Upper lobe of right lung (tissue), 1 donor: ENCODE measurements at regions not wholly inside any gene's neighbourhood (a gene's known extent, or its start where the extent isn't known, plus 50 kb on each side); places are given as distances from the start of the nearest gene placed in this dataset.

Source experiments
- ATAC-seq: fragments of 200-7000 bp; cut with Tn5 transposase; one replicate; pipeline ENCODE4 v1.9.1; 2020; ENCODE audit warnings: mild to moderate bottlenecking, moderate library complexity
- DNase-seq: peaks from one replicate; pipeline ENCODE4 v3.0.0-alpha.2; 2020
- H3K27ac ChIP-seq: fragments of 200-600 bp; one replicate; pipeline ENCODE4 v1.8.0; 2022
- H3K27me3 ChIP-seq: fragments of 200-600 bp; one replicate; pipeline ENCODE4 v1.8.0; 2022; ENCODE audit warnings: mild to moderate bottlenecking
- H3K36me3 ChIP-seq: fragments of 200-600 bp; one replicate; pipeline ENCODE4 v1.8.0; 2022
- H3K4me1 ChIP-seq: fragments of 200-600 bp; one replicate; pipeline ENCODE4 v1.8.0; 2022
- H3K4me3 ChIP-seq: fragments of 200-600 bp; one replicate; pipeline ENCODE4 v1.8.0; 2022; ENCODE audit warnings: mild to moderate bottlenecking
- H3K9me3 ChIP-seq: fragments of 200-600 bp; one replicate; pipeline ENCODE4 v1.8.0; 2022
- intact Hi-C: fragments of 100-400 bp; cut with DNase I; formaldehyde crosslinking; loops from one replicate; pipeline ENCODE4 v1.11.0; 2022
- TF ChIP-seq, protein P1 (sequence below): fragments of 200-600 bp; IDR thresholded peaks from one replicate; pipeline ENCODE4 v1.8.0; 2022; ENCODE audit warnings: antibody characterized with exemption
- donor health status: DM: no; HTN: yes; CAD: no; lungs with severe emphysema.

DNA sequence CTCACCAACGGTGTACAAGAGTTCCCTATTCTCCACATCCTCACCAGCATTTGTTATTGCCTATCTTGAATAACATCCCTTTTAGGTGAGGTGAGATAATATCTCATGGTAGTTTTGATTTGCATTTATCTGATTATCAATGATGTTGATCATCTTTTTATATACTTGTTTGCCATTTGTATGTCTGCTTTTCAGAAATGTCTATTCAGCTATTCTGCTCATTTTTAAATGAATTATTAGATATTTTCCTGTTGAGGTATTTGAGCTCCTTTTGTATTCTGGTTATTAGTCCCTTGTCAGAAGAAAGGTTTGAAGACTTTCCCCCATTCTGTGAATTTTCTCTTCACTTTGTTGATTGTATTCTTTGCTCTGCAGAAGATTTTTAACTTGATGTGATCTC, 695.5 kb upstream of the DDX18 start:
- H3K9me3 ChIP-seq, result no peaks in the 10 kb centered on the region
- no peaks in the 10 kb centered on the region for H3K36me3 ChIP-seq
- TF ChIP-seq, protein P1, sequence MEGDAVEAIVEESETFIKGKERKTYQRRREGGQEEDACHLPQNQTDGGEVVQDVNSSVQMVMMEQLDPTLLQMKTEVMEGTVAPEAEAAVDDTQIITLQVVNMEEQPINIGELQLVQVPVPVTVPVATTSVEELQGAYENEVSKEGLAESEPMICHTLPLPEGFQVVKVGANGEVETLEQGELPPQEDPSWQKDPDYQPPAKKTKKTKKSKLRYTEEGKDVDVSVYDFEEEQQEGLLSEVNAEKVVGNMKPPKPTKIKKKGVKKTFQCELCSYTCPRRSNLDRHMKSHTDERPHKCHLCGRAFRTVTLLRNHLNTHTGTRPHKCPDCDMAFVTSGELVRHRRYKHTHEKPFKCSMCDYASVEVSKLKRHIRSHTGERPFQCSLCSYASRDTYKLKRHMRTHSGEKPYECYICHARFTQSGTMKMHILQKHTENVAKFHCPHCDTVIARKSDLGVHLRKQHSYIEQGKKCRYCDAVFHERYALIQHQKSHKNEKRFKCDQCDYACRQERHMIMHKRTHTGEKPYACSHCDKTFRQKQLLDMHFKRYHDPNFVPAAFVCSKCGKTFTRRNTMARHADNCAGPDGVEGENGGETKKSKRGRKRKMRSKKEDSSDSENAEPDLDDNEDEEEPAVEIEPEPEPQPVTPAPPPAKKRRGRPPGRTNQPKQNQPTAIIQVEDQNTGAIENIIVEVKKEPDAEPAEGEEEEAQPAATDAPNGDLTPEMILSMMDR, result no peak
- ATAC-seq (no peak), DNase-seq (no peak)
- H3K27me3 ChIP-seq, result no peaks in the 10 kb centered on the region
- intact Hi-C loops, result no loop called here
- H3K4me1 ChIP-seq, result no peaks in the 10 kb centered on the region
- no peak overlapping the region for H3K27ac ChIP-seq
- H3K4me3 ChIP-seq, result no peak overlapping the region

DNA sequence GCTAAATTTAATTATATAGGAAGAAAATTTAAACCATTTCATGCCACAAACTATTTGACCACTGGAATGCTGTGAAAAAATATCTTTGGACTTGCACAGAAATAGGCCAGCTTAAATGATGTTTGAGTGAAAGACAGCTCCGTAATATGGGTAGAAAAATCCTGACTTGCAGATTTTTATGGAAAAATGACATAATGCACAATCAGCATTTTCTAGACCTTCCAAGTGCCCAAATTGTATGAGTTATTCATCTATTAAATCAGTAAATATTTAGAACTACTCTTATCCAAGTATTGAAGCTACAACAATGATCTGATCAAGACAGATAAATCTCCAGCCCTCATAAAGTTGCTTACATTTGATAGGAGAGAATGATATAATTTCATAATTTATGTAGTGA, 691.1 kb upstream of the DDX18 start:
- no peak for DNase-seq
- intact Hi-C loops, result no loop called here
- Histone ChIP-seq H3K36me3 (no peaks in the 10 kb centered on the region), H3K4me3 (no peak overlapping the region), H3K9me3 (no peaks in the 10 kb centered on the region), H3K27me3 (no peaks in the 10 kb centered on the region), H3K4me1 (no peaks in the 10 kb centered on the region), H3K27ac (no peak overlapping the region)
- TF ChIP-seq, protein P1, result no peak
- ATAC-seq, result no peak

DNA sequence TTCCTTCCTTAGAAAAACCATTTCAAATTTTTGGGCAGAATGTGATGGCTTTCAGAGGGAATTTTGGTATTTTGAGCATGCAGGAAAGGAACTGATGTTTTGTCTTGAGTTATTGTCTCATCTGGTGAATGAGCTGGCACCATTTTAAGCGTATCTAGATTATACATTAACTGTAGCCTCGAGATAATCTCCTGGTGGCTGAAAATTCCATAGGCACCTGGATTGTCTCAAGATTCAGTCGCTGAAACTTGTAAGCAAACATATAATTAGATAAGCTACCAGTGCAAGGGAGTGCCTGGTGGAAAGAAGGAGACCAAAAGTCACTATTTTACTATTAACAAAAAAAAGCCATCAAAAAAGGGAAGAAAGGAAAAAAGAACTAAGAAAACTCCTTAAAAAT, 687.8 kb upstream of the DDX18 start:
- H3K27me3 ChIP-seq, result no peaks in the 10 kb centered on the region
- ATAC-seq (no peak), DNase-seq (no peak)
- TF ChIP-seq, protein P1, result no peak
- H3K27ac ChIP-seq, result no peak overlapping the region
- no peaks in the 10 kb centered on the region for H3K9me3 ChIP-seq
- H3K4me1 ChIP-seq, result no peaks in the 10 kb centered on the region
- no peak overlapping the region for H3K4me3 ChIP-seq
- intact Hi-C loops, result no loop called here
- H3K36me3 ChIP-seq, result no peaks in the 10 kb centered on the region

DNA sequence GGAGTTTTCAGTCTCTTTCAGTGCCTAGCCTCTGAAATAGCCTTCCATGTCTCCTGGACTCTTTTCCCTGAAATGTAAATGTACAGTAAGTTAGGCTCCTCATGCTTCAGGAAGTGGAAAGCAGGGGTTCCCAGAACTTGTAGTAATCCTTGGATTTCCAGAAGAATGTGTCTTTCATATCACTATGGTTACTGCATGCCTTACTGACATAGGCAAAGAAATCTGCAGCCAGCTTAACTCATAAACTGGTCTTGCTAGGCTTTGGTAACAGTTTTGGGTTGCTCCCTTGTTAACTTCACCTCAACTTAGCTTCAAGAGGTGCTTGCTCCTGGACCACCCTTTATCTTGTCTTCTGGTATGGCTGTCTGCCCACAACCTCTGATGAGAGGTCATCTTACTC, 686.8 kb upstream of the DDX18 start:
- Histone ChIP-seq H3K27ac (no peak overlapping the region), H3K9me3 (no peaks in the 10 kb centered on the region), H3K4me1 (no peaks in the 10 kb centered on the region), H3K27me3 (no peaks in the 10 kb centered on the region), H3K4me3 (no peak overlapping the region), H3K36me3 (no peaks in the 10 kb centered on the region)
- no peak for DNase-seq
- intact Hi-C loops, result no loop called here
- TF ChIP-seq, protein P1, result no peak
- ATAC-seq, result no peak

DNA sequence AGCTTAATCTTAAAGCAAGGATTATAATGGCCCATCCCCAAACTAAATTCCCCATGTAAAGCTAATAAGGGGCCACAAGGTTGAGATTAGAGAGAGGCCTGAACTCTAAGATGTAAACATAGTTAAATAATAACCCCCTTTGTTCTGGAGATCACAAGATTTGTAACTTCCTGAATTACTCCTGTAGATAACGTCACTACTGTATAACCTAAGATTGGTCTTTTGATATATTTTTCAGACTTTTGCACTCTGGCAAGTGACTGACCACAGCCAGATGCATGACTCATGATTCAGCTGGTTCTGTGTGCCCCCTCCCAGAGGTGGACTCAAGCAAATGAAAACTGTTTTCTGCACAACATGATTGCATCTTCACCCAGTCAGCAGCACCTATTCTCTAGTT, 686.0 kb upstream of the DDX18 start:
- Histone ChIP-seq H3K27ac (no peak overlapping the region), H3K9me3 (no peaks in the 10 kb centered on the region), H3K4me3 (no peak overlapping the region), H3K4me1 (no peaks in the 10 kb centered on the region), H3K27me3 (no peaks in the 10 kb centered on the region), H3K36me3 (no peaks in the 10 kb centered on the region)
- no peak for DNase-seq
- ATAC-seq, result no peak
- intact Hi-C loops, result no loop called here
- TF ChIP-seq, protein P1, result no peak

DNA sequence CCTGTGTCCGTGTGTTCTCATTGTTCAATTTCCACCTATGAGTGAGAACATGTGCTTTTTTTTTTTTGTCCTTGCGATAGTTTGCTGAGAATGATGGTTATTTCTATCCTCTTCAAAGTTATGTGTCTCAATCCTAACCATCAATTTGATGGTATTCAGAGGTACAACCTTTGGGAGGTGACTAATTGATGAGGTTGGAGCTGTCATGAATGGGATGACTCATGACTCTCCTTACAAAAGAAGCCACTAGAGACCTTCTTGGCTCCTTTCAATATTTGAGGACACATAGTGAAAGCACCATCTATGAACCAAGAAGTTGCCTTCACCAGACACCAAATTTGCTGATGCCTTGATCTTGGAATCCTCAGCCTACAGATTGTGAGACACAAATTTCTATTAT, 677.1 kb upstream of the DDX18 start:
- ATAC-seq (no peak), DNase-seq (no peak)
- intact Hi-C loops, result no loop called here
- Histone ChIP-seq H3K4me1 (no peaks in the 10 kb centered on the region), H3K9me3 (no peaks in the 10 kb centered on the region), H3K36me3 (no peaks in the 10 kb centered on the region), H3K4me3 (no peak overlapping the region), H3K27me3 (no peaks in the 10 kb centered on the region), H3K27ac (no peak overlapping the region)
- TF ChIP-seq, protein P1, result no peak
